GM12891 (cell line): ENCODE measurements at regions not wholly inside any gene's neighbourhood (a gene's known extent, or its start where the extent isn't known, plus 50 kb on each side); places are given as distances from the start of the nearest gene placed in this dataset.

ENCODE experiments used
- POLR2A ChIP-seq: IDR thresholded peaks from 2 replicates; pipeline ENCODE4 v1.6.1; 2011; ENCODE audit warnings: low read depth, low read length, control low read depth
- POLR2AphosphoS5 ChIP-seq: IDR thresholded peaks from 2 replicates; pipeline ENCODE4 v1.6.1; 2011; ENCODE audit warnings: low read depth, low read length, control low read depth
- SPI1 ChIP-seq: IDR thresholded peaks from 2 replicates; pipeline ENCODE4 v1.6.1; 2011; ENCODE audit warnings: low read depth, low read length, control low read depth
- TAF1 ChIP-seq: IDR thresholded peaks from 2 replicates; pipeline ENCODE4 v1.6.1; 2011; ENCODE audit warnings: low read depth, low read length, control low read depth

GRCh38 chr2:147310335-147311057 is 534.3 kb upstream of the ACVR2A start:
- TF ChIP-seq POLR2AphosphoS5, result no peak
- TF ChIP-seq POLR2A, result no peak
- no peak for TF ChIP-seq SPI1
- TF ChIP-seq TAF1, result no peak
